Breast epithelium (tissue), 4 donors: ENCODE measurements at regions not wholly inside any gene's neighbourhood (a gene's known extent, or its start where the extent isn't known, plus 50 kb on each side); places are given as distances from the start of the nearest gene placed in this dataset.

ENCODE experiments used
- DNase-seq, 2 donors: peaks; one replicate each; pipeline ENCODE4 v3.0.0-alpha.2; 2019; ENCODE audit warnings: low spot score in 2 of 2
- H3K27ac ChIP-seq, 2 donors: fragments of 200-600 bp; sonication (generic) in 1 of 2; one replicate each; pipeline ENCODE4 v1.5.1; 2016 to 2019; ENCODE audit warnings: mild to moderate bottlenecking in 1 of 2
- H3K27me3 ChIP-seq, 2 donors: fragments of 200-600 bp; sonication (generic) in 1 of 2; one replicate each; pipeline versions ENCODE4 v1.5.1 to v1.6.0; 2017 to 2019; ENCODE audit warnings: control low read depth in 1 of 2, mild to moderate bottlenecking in 1 of 2
- H3K36me3 ChIP-seq: fragments of 200-600 bp; one replicate; pipeline ENCODE4 v1.5.1; 2019
- H3K4me1 ChIP-seq, 2 donors: fragments of 200-600 bp; sonication (generic); one replicate each; pipeline ENCODE4 v1.5.1; 2016 to 2019; ENCODE audit warnings: control low read depth in 1 of 2
- H3K4me3 ChIP-seq, 3 donors: fragments of 200-600 bp; sonication (generic); 1 replicate in 2 of 3; 2 replicates in 1 of 3; pipeline ENCODE4 v1.5.1; 2016 to 2019; ENCODE audit warnings: mild to moderate bottlenecking in 3 of 3, moderate library complexity in 2 of 3
- H3K9me3 ChIP-seq, 2 donors: fragments of 200-600 bp; sonication (generic) in 1 of 2; one replicate each; pipeline ENCODE4 v1.5.1; 2016 to 2019; ENCODE audit warnings: control low read depth in 1 of 2
- POLR2A ChIP-seq: fragments of 450-650 bp; IDR thresholded peaks from one replicate; pipeline ENCODE4 v1.6.1; 2016; ENCODE audit warnings: antibody characterized with exemption, mild to moderate bottlenecking, moderate library complexity
- POLR2AphosphoS5 ChIP-seq, 3 donors: sonication (generic); formaldehyde crosslinking; IDR thresholded peaks; one replicate each; pipeline ENCODE4 v1.6.1; 2017; ENCODE audit warnings: antibody characterized with exemption in 3 of 3
- intact Hi-C: fragments of 100-400 bp; cut with DNase I; formaldehyde crosslinking; loops from one replicate; pipeline ENCODE4 v1.15.1; 2023; ENCODE audit warnings: low total_unique reads
- TF ChIP-seq, protein P1 (sequence below), 3 donors: fragments of 450-650 bp; IDR thresholded peaks; one replicate each; pipeline ENCODE4 v1.5.1; 2016 to 2017; ENCODE audit warnings: antibody characterized with exemption in 3 of 3, mild to moderate bottlenecking in 3 of 3, moderate library complexity in 3 of 3

DNA sequence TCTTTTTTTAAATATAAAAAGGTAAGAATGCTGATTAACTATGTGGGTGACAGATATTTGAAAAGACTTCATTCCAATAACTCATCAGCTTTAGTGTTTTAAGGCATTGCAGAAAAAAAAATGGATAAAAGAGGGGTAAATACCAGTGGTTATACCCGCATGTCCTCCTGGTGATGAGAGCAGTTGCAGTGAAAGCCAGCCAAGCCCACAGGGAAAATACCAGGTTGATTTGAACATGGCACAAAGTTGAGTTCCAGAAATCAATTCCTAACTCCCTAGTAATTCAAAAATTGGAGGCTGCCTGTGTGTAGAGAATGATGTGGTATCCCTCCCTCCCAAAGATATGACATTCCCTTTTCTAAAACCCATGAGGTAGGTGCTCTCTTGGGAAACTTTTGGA is 453.2 kb upstream of the SOX9 start:
- intact Hi-C loops: loop anchor here (5.0 kb wide), 1 partner anchor 335 kb away; no protein-coding TSS in a partner anchor
- peaks cover 0 to 5% of the 10 kb centered on the region in 2 donors for H3K9me3 ChIP-seq
- no peaks in the 10 kb centered on the region for H3K4me1 ChIP-seq
- no peak for TF ChIP-seq POLR2A
- TF ChIP-seq, protein P1, sequence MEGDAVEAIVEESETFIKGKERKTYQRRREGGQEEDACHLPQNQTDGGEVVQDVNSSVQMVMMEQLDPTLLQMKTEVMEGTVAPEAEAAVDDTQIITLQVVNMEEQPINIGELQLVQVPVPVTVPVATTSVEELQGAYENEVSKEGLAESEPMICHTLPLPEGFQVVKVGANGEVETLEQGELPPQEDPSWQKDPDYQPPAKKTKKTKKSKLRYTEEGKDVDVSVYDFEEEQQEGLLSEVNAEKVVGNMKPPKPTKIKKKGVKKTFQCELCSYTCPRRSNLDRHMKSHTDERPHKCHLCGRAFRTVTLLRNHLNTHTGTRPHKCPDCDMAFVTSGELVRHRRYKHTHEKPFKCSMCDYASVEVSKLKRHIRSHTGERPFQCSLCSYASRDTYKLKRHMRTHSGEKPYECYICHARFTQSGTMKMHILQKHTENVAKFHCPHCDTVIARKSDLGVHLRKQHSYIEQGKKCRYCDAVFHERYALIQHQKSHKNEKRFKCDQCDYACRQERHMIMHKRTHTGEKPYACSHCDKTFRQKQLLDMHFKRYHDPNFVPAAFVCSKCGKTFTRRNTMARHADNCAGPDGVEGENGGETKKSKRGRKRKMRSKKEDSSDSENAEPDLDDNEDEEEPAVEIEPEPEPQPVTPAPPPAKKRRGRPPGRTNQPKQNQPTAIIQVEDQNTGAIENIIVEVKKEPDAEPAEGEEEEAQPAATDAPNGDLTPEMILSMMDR (IDR thresholded peaks at IDR 0.05): no peak
- no peak for TF ChIP-seq POLR2AphosphoS5 (IDR thresholded peaks at IDR 0.05)
- H3K27me3 ChIP-seq: no peaks in the 10 kb centered on the region
- no peak overlapping the region for H3K27ac ChIP-seq
- H3K4me3 ChIP-seq: no peak overlapping the region
- peak in 1 of 2 donors; percentile 62 for DNase-seq
- H3K36me3 ChIP-seq: no peaks in the 10 kb centered on the region

DNA sequence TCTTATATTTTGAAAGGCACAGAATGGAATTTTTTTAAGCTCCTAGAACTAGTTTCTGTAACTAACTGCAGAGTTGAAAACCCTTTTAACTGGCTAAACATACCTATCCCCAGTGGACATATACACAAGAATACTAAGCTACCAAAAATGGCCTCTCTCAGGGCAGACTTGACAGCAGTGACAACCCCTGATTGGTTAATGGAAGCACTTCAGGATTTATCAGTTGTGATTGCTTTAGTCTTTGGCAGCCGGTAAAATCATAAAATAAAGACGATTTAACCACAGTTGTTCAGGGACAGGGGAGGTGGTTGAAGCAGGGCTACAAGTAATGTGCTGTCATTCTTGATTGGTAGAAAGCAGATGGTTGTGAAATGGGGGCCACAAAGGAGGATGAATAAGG is 452.0 kb upstream of the SOX9 start:
- intact Hi-C loops: loop anchor here (5.0 kb wide), 1 partner anchor 337 kb away; no protein-coding TSS in a partner anchor
- Histone ChIP-seq H3K4me1 (no peaks in the 10 kb centered on the region), H3K4me3 (no peak overlapping the region), H3K27ac (no peak overlapping the region), H3K27me3 (no peaks in the 10 kb centered on the region), H3K9me3 (peaks cover 0 to 8% of the 10 kb centered on the region in 2 donors), H3K36me3 (no peaks in the 10 kb centered on the region)
- no peak for TF ChIP-seq POLR2A
- no peak for TF ChIP-seq POLR2AphosphoS5 (IDR thresholded peaks at IDR 0.05)
- TF ChIP-seq, protein P1 (IDR thresholded peaks at IDR 0.05): no peak
- DNase-seq: no peak

DNA sequence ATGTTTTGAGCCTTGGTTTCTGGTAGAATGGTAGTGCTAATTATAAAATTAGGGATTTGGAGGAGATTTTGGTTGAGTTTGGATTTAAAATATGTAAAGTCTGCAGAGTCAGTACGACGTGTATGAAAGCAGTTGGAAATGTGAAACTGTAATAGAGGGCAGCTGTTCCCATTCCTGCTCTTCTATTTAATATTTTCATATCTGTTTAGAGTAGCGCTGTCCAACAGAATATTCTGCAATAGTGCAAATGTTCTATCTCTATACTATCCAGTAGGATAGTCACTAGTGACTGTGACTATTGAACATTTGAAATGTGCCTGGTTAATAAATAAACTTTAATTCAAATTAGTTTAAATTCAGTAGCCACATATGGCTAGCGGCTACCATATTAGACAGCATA is 443.4 kb upstream of the SOX9 start:
- TF ChIP-seq POLR2A: no peak
- TF ChIP-seq POLR2AphosphoS5 (IDR thresholded peaks at IDR 0.05): no peak
- TF ChIP-seq, protein P1 (IDR thresholded peaks at IDR 0.05): no peak
- Histone ChIP-seq H3K27ac (no peak overlapping the region), H3K9me3 (peaks cover 0 to 4% of the 10 kb centered on the region in 2 donors), H3K27me3 (no peaks in the 10 kb centered on the region), H3K4me1 (no peaks in the 10 kb centered on the region), H3K36me3 (no peaks in the 10 kb centered on the region), H3K4me3 (no peak overlapping the region)
- intact Hi-C loops: no loop called here
- no peak for DNase-seq

DNA sequence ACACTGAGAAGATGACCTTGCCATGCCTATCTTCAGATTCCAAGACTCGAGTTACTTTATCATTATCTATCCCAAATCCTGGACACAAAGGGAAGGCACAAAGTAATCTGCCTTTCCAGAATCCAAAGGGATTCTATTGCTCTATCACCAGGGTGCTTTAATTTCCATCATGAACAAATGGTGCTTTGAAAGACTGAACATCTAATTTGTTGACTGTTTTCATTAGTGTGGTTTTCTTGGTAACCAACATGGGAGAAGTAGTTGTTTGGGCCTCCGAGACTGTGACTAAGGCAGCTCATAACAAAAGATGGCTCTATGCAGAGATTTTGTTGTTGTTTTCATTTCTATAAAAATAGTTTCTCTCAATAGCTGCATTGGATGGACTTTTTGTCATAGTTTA is 441.0 kb upstream of the SOX9 start:
- no peaks in the 10 kb centered on the region for H3K27me3 ChIP-seq
- H3K4me1 ChIP-seq: no peaks in the 10 kb centered on the region
- no peak overlapping the region for H3K27ac ChIP-seq
- H3K36me3 ChIP-seq: no peaks in the 10 kb centered on the region
- H3K9me3 ChIP-seq: no peaks in the 10 kb centered on the region
- TF ChIP-seq POLR2A (no peak), POLR2AphosphoS5 (IDR thresholded peaks at IDR 0.05) (no peak)
- TF ChIP-seq, protein P1 (IDR thresholded peaks at IDR 0.05): no peak
- intact Hi-C loops: loop anchor here (2.0 kb wide), 1 partner anchor 47 kb away; no protein-coding TSS in a partner anchor
- no peak overlapping the region for H3K4me3 ChIP-seq
- DNase-seq: no peak

DNA sequence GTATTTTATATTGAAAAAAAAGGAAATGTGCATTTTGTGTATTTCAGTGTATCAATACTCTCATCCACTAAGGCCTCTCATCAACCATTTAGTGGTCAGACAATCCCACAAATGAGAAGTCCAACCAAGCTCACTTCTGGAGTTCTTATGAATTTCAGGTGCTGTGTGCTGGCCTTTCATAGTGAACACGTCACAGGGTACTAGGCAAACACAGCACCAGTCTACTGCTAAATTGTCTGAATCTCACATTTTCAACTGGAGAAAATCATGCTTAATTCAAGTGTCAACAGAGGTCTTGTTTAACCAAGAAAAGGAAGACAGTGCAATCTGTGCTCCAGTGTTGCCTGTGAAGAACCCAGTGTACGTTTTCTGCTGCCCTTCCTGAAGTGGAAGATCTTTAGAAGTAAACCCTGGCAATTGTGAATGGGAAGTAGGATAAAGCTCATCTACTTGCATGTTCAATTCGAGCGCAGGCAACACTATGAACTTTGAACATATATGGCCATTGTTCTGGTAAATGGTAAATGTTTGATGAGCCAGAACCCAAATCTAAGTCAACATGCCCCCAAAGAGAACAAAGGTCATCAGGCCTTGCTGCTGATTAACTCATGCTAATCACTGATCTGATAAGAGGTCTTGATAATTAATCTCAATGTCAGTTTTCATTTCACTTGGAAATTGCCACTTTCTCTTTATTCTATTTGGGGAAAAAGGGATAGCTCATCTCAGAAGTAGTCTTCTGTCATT is 439.2 kb upstream of the SOX9 start:
- H3K4me3 ChIP-seq: no peak overlapping the region
- H3K4me1 ChIP-seq: no peaks in the 10 kb centered on the region
- intact Hi-C loops: loop anchor here (2.0 kb wide), 1 partner anchor 45 kb away; no protein-coding TSS in a partner anchor
- H3K9me3 ChIP-seq: no peaks in the 10 kb centered on the region
- no peaks in the 10 kb centered on the region for H3K27me3 ChIP-seq
- H3K36me3 ChIP-seq: no peaks in the 10 kb centered on the region
- H3K27ac ChIP-seq: no peak overlapping the region
- TF ChIP-seq POLR2AphosphoS5 (IDR thresholded peaks at IDR 0.05) (no peak), POLR2A (no peak)
- TF ChIP-seq, protein P1 (IDR thresholded peaks at IDR 0.05): no peak
- DNase-seq: no peak
